ENCODE measurements at regions not wholly inside any gene's neighbourhood (a gene's known extent, or its start where the extent isn't known, plus 50 kb on each side); places are given as distances from the start of the nearest gene placed in this dataset.
A peak's percentile ranks its signal among the peaks of the same experiment; 100 is the strongest.

- ChIA-PET SMC1A (ENCODE audit: uncharacterized antibody, unreplicated experiment) (interaction anchor here (0.9 to 11.9 kb wide), 8 partner anchors 10 to 185 kb away, joined by 3 to 109 read pairs (median 3); no protein-coding TSS in a partner anchor), RAD21 (ENCODE audit: unreplicated experiment) (interaction anchor here (1.3 to 3.3 kb wide), 3 partner anchors 10 to 43 kb away, joined by 4 to 15 read pairs (median 4); no protein-coding TSS in a partner anchor), CTCF (interaction anchor here (0.7 to 4.6 kb wide), 10 partner anchors 8 to 139 kb away, joined by 3 to 30 read pairs (median 8); no protein-coding TSS in a partner anchor), POLR2A (interaction anchor here (1.2 kb wide), 1 partner anchor 60 kb away, joined by 3 read pairs; no protein-coding TSS in a partner anchor)
- H3K36me3 ChIP-seq (ENCODE audit: control insufficient read depth in 2 of 2, insufficient read depth in 2 of 2, low read length in 1 of 2): no peaks in the 10 kb centered on the region
- no peaks in the 10 kb centered on the region for H3K27me3 ChIP-seq (replicated peaks in 1 of 2; ENCODE audit: control insufficient read depth in 2 of 2, insufficient read depth in 2 of 2, low read length in 1 of 2)
- no TSS peak for BruUV-seq (replicated peaks)
- peak; percentile 24 for ATAC-seq
- in situ Hi-C loops (cut with MboI) (no loop called here), intact Hi-C loops (cut with micrococcal nuclease; ENCODE audit: unreplicated experiment) (loop anchor here (2.0 kb wide), 1 partner anchor 28 kb away; no protein-coding TSS in a partner anchor)
- 38% methylated on average over 5 of the region's 5 CpGs for WGBS (ENCODE audit: insufficient coverage, insufficient replicate concordance, low lambda C conversion rate, missing lambda C conversion rate)
- H3K4me2 ChIP-seq (ENCODE audit: control insufficient read depth, insufficient read depth): no peak overlapping the region
- H2AFZ ChIP-seq (ENCODE audit: control insufficient read depth, low read depth, low read length): no peak overlapping the region
- H3K4me3 ChIP-seq: no peak overlapping the region
- no peak overlapping the region for H3K27ac ChIP-seq (ENCODE audit: control insufficient read depth, insufficient read depth)
- H3K79me2 ChIP-seq (ENCODE audit: control insufficient read depth, insufficient read depth, low read length): no peaks in the 10 kb centered on the region
- no peaks in the 10 kb centered on the region; the same call in 2 of the 3 replicates for H3K9me3 ChIP-seq (replicated peaks; ENCODE audit: control insufficient read depth, insufficient read depth, low read length)
- no peak overlapping the region for H3K9ac ChIP-seq (ENCODE audit: control insufficient read depth, insufficient read depth, low read length)
- no peak for DNase-seq (ENCODE audit: low read depth, low spot score)
- no peaks in the 10 kb centered on the region for H4K20me1 ChIP-seq (ENCODE audit: control insufficient read depth, insufficient read depth)
- FAIRE-seq: no peak
- no peaks in the 10 kb centered on the region for H3K4me1 ChIP-seq (ENCODE audit: control insufficient read depth, insufficient read depth, low read length)
- TF ChIP-seq NRF1 (conservative IDR thresholded peaks at IDR 0.05; ENCODE audit: low read depth, low read length) (no peak), ETV6 (conservative IDR thresholded peaks at IDR 0.05 in 1 of 2, IDR thresholded peaks at IDR 0.05 in 1 of 2; ENCODE audit: borderline replicate concordance in 1 of 2, low read depth in 1 of 2) (no peak), IRF3 (IDR thresholded peaks at IDR 0.05) (no peak), POLR2A (IDR thresholded peaks at IDR 0.05; ENCODE audit: low read depth, low read length) (no peak), SMC3 (IDR thresholded peaks at IDR 0.05; ENCODE audit: borderline replicate concordance, low read length) (0 out of 2 replicates have a peak, but pooled peaks have one; percentile 6), ZNF592 (IDR thresholded peaks at IDR 0.05) (no peak), MYC (IDR thresholded peaks at IDR 0.05; ENCODE audit: insufficient read depth, insufficient read length, insufficient replicate concordance, low read length, severe bottlenecking) (no peak), CEBPB (IDR thresholded peaks at IDR 0.05; ENCODE audit: borderline replicate concordance in 1 of 2, low read depth in 2 of 2, low read length in 2 of 2) (no peak), MXI1 (IDR thresholded peaks at IDR 0.05; ENCODE audit: low read depth, low read length) (no peak), LARP7 (IDR thresholded peaks at IDR 0.05) (no peak), SREBF2 (IDR thresholded peaks at IDR 0.05; ENCODE audit: low read length) (no peak), ZNF274 (IDR thresholded peaks at IDR 0.05; ENCODE audit: insufficient read depth, insufficient read length) (no peak), HDAC6 (IDR thresholded peaks at IDR 0.05; ENCODE audit: unreplicated experiment) (no peak), STAT1 (conservative IDR thresholded peaks at IDR 0.05) (no peak), IRF5 (IDR thresholded peaks at IDR 0.05; ENCODE audit: borderline replicate concordance) (no peak), SUPT20H (IDR thresholded peaks at IDR 0.05; ENCODE audit: borderline replicate concordance, control insufficient read depth, low read depth, low read length) (no peak)
- TF ChIP-seq, protein P1, sequence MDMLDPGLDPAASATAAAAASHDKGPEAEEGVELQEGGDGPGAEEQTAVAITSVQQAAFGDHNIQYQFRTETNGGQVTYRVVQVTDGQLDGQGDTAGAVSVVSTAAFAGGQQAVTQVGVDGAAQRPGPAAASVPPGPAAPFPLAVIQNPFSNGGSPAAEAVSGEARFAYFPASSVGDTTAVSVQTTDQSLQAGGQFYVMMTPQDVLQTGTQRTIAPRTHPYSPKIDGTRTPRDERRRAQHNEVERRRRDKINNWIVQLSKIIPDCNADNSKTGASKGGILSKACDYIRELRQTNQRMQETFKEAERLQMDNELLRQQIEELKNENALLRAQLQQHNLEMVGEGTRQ (IDR thresholded peaks at IDR 0.05; ENCODE audit: borderline replicate concordance, low read depth, low read length): no peak
Measured at GRCh38 chr20:6626805-6627204, 140.7 kb upstream of the BMP2 start.

Data from GM12878 (cell line).